HEK293 (cell line): ENCODE measurements at regions not wholly inside any gene's neighbourhood (a gene's known extent, or its start where the extent isn't known, plus 50 kb on each side); places are given as distances from the start of the nearest gene placed in this dataset.

Experiments
- CTCF ChIA-PET: fragments of 350-600 bp; formaldehyde crosslinking; extraction: SDS; loops from one replicate; lab custom pipeline; 2021; ENCODE audit warnings: antibody characterized with exemption; lab: Yijun Ruan, JAX
- POLR2A ChIA-PET: fragments of 300-600 bp; formaldehyde crosslinking; extraction: SDS; loops from one replicate; lab custom pipeline; 2020; ENCODE audit warnings: antibody characterized with exemption, inconsistent platforms; lab: Yijun Ruan, JAX
- H3K27ac ChIP-seq: fragments of 200-500 bp; sonication (Bioruptor generic); 2 replicates; pipeline ENCODE4 v1.5.1; 2014; ENCODE audit warnings: low read depth, low read length, control low read depth, inconsistent platforms; ENCODE audit errors: extremely low read depth
- H3K36me3 ChIP-seq, 2 experiments: fragments of 200-500 bp in 1 of 2; sonication (Bioruptor generic) in 1 of 2; 1 replicate in 1 of 2; 2 replicates in 1 of 2; pipeline ENCODE4 v1.5.1; 2014 to 2017; ENCODE audit warnings: inconsistent platforms in 2 of 2, low read length in 2 of 2; ENCODE audit not compliant: control insufficient read depth in 2 of 2, insufficient read depth in 1 of 2
- H3K4me1 ChIP-seq: fragments of 200-500 bp; sonication (Bioruptor generic); 2 replicates; pipeline ENCODE4 v1.5.1; 2014; ENCODE audit warnings: mild to moderate bottlenecking, low read length, inconsistent platforms; ENCODE audit not compliant: control insufficient read depth, insufficient read depth
- H3K4me3 ChIP-seq: 2 replicates; pipeline ENCODE4 v1.5.1; 2011; ENCODE audit warnings: low read depth, mild to moderate bottlenecking, control low read depth, low read length, moderate library complexity
- H3K9me3 ChIP-seq: fragments of 200-500 bp; sonication (Bioruptor generic); 2 replicates; pipeline ENCODE4 v1.5.1; 2014; ENCODE audit warnings: low read depth, low read length, inconsistent platforms; ENCODE audit not compliant: control insufficient read depth, insufficient read depth
- BCL11A ChIP-seq: fragments of 450-650 bp; formaldehyde crosslinking; IDR thresholded peaks from 2 replicates; pipeline ENCODE4 v1.5.1; 2016; ENCODE audit warnings: low read depth, missing biosample characterization, missing genetic modification characterization
- GFI1B ChIP-seq: fragments of 450-650 bp; formaldehyde crosslinking; IDR thresholded peaks from 2 replicates; pipeline ENCODE4 v1.5.1; 2016; ENCODE audit warnings: missing biosample characterization, missing genetic modification characterization
- KLF9 ChIP-seq: fragments of 450-650 bp; formaldehyde crosslinking; IDR thresholded peaks from 2 replicates; pipeline ENCODE4 v1.5.1; 2016; ENCODE audit warnings: missing biosample characterization, missing genetic modification characterization, low read depth
- REPIN1 ChIP-seq: fragments of 450-650 bp; formaldehyde crosslinking; IDR thresholded peaks from 2 replicates; pipeline ENCODE4 v1.5.1; 2017; ENCODE audit warnings: missing biosample characterization, missing genetic modification characterization, low read depth
- ZFP69B ChIP-seq: fragments of 450-650 bp; formaldehyde crosslinking; IDR thresholded peaks from 2 replicates; pipeline ENCODE4 v1.5.1; 2016; ENCODE audit warnings: missing biosample characterization, missing genetic modification characterization
- ZNF16 ChIP-seq: fragments of 450-650 bp; formaldehyde crosslinking; IDR thresholded peaks from 2 replicates; pipeline ENCODE4 v1.5.1; 2016; ENCODE audit warnings: low read depth, missing biosample characterization, missing genetic modification characterization
- ZNF174 ChIP-seq: fragments of 450-650 bp; formaldehyde crosslinking; IDR thresholded peaks from 2 replicates; pipeline ENCODE4 v1.5.0; 2017; ENCODE audit warnings: missing biosample characterization, mild to moderate bottlenecking, missing genetic modification characterization
- ZNF211 ChIP-seq: fragments of 450-650 bp; formaldehyde crosslinking; IDR thresholded peaks from 2 replicates; pipeline ENCODE4 v1.5.1; 2016; ENCODE audit warnings: low read depth, missing biosample characterization, missing genetic modification characterization
- ZNF221 ChIP-seq: fragments of 450-650 bp; formaldehyde crosslinking; IDR thresholded peaks from 2 replicates; pipeline ENCODE4 v1.5.1; 2017; ENCODE audit warnings: missing biosample characterization, missing genetic modification characterization, borderline replicate concordance
- ZNF423 ChIP-seq: fragments of 450-650 bp; formaldehyde crosslinking; IDR thresholded peaks from 2 replicates; pipeline ENCODE4 v1.5.1; 2016; ENCODE audit warnings: missing biosample characterization, missing genetic modification characterization
- ZNF501 ChIP-seq: fragments of 450-650 bp; formaldehyde crosslinking; IDR thresholded peaks from 2 replicates; pipeline ENCODE4 v1.5.1; 2016; ENCODE audit warnings: missing biosample characterization, missing genetic modification characterization
- ZNF510 ChIP-seq: fragments of 450-650 bp; formaldehyde crosslinking; IDR thresholded peaks from 2 replicates; pipeline ENCODE4 v1.5.1; 2018; ENCODE audit warnings: mild to moderate bottlenecking, missing genetic modification characterization, missing biosample characterization; ENCODE audit not compliant: insufficient replicate concordance
- ZNF658 ChIP-seq: fragments of 450-650 bp; formaldehyde crosslinking; IDR thresholded peaks from 2 replicates; pipeline ENCODE4; 2016; ENCODE audit warnings: missing biosample characterization, missing genetic modification characterization
- ZNF701 ChIP-seq: fragments of 450-650 bp; formaldehyde crosslinking; IDR thresholded peaks from 2 replicates; pipeline ENCODE4 v1.5.1; 2016; ENCODE audit warnings: missing biosample characterization, missing genetic modification characterization
- ZNF747 ChIP-seq: fragments of 450-650 bp; formaldehyde crosslinking; IDR thresholded peaks from 2 replicates; pipeline ENCODE4 v1.5.1; 2016; ENCODE audit warnings: missing biosample characterization, missing genetic modification characterization
- ZNF785 ChIP-seq: fragments of 450-650 bp; formaldehyde crosslinking; IDR thresholded peaks from 2 replicates; pipeline ENCODE4 v1.5.1; 2016; ENCODE audit warnings: missing biosample characterization, missing genetic modification characterization
- ZNF792 ChIP-seq: fragments of 450-650 bp; formaldehyde crosslinking; IDR thresholded peaks from 2 replicates; pipeline ENCODE4 v1.5.1; 2016; ENCODE audit warnings: missing biosample characterization, missing genetic modification characterization
- TF ChIP-seq, protein P1 (sequence below): fragments of 450-650 bp; formaldehyde crosslinking; conservative IDR thresholded peaks from 2 replicates; pipeline ENCODE4 v1.5.1; 2016; ENCODE audit warnings: low read depth, missing biosample characterization, missing genetic modification characterization
- TF ChIP-seq, protein P2 (sequence below): fragments of 450-650 bp; formaldehyde crosslinking; IDR thresholded peaks from 2 replicates; pipeline ENCODE4 v1.5.1; 2016; ENCODE audit warnings: missing biosample characterization, missing genetic modification characterization, low read depth
- TF ChIP-seq, protein P3 (sequence below): fragments of 450-650 bp; formaldehyde crosslinking; IDR thresholded peaks from 2 replicates; pipeline ENCODE4 v1.5.1; 2016; ENCODE audit warnings: missing biosample characterization, missing genetic modification characterization

DNA sequence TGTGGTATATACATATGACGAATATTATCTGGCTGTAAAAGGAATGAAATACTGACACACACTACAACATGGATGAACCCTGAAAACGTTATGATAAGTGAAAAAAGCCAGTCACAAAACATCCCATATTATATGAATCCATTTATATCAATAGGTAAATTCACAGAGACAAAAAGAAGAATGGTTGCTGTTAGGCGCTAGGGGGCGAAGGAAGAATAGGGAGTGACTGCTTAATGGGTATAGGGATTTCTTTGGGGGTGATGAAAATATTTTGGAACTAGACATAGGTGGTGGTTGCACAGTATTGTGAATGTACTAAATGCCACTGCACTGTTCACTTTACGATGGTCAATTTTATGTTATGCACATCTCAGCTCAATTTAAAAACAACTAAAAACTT lies 96.4 kb upstream of the EGFL6 start (continued):
- TF ChIP-seq, protein P1, sequence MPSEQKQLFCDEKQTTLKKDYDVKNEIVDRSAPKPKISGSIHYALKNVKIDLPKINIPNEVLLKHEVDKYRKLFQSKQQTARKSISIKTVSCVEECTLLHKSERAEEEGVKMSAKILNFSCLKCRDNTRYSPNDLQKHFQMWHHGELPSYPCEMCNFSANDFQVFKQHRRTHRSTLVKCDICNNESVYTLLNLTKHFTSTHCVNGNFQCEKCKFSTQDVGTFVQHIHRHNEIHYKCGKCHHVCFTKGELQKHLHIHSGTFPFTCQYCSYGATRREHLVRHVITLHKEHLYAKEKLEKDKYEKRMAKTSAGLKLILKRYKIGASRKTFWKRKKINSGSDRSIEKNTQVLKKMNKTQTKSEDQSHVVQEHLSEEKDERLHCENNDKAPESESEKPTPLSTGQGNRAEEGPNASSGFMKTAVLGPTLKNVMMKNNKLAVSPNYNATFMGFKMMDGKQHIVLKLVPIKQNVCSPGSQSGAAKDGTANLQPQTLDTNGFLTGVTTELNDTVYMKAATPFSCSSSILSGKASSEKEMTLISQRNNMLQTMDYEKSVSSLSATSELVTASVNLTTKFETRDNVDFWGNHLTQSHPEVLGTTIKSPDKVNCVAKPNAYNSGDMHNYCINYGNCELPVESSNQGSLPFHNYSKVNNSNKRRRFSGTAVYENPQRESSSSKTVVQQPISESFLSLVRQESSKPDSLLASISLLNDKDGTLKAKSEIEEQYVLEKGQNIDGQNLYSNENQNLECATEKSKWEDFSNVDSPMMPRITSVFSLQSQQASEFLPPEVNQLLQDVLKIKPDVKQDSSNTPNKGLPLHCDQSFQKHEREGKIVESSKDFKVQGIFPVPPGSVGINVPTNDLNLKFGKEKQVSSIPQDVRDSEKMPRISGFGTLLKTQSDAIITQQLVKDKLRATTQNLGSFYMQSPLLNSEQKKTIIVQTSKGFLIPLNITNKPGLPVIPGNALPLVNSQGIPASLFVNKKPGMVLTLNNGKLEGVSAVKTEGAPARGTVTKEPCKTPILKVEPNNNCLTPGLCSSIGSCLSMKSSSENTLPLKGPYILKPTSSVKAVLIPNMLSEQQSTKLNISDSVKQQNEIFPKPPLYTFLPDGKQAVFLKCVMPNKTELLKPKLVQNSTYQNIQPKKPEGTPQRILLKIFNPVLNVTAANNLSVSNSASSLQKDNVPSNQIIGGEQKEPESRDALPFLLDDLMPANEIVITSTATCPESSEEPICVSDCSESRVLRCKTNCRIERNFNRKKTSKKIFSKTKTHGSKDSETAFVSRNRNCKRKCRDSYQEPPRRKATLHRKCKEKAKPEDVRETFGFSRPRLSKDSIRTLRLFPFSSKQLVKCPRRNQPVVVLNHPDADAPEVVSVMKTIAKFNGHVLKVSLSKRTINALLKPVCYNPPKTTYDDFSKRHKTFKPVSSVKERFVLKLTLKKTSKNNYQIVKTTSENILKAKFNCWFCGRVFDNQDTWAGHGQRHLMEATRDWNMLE (tag by site-specific recombination), result no peak
- TF ChIP-seq ZNF423 (no peak), REPIN1 (tag by site-specific recombination) (no peak), ZNF211 (no peak), ZNF510 (tag by site-specific recombination) (no peak), ZNF785 (tag by site-specific recombination) (no peak)

DNA sequence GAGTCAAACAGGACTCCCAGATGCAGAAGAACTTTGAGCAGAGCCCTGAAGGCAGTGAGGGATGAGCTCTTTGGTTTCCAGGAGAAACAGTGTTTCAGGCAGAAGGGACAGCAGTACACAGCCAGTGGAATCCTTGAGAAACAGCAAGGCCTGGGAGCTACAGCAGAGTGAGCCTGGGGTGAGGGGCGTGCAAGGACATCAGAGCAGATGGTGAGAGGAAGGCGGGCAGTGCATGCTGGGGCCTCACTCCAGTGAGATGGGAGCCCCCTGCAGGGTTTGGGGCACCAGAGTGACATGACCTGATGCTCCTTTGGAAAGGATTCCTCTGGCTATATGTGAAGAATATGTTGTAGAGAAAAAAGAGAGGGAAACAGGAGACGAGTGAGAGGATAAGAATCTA lies 98.1 kb upstream of the EGFL6 start:
- no peaks in the 10 kb centered on the region for H3K9me3 ChIP-seq
- no peak overlapping the region for H3K4me3 ChIP-seq
- no peaks in the 10 kb centered on the region for H3K4me1 ChIP-seq
- H3K27ac ChIP-seq, result no peak overlapping the region
- TF ChIP-seq ZNF16 (tag by site-specific recombination) (no peak), ZNF658 (tag by site-specific recombination) (no peak)
- CTCF ChIA-PET, result interaction anchor here (0.5 to 1.5 kb wide), 4 partner anchors 9 to 30 kb away, joined by 3 to 5 read pairs (median 4); no protein-coding TSS in a partner anchor
- no peaks in the 10 kb centered on the region for H3K36me3 ChIP-seq
- POLR2A ChIA-PET, result no interaction called here

DNA sequence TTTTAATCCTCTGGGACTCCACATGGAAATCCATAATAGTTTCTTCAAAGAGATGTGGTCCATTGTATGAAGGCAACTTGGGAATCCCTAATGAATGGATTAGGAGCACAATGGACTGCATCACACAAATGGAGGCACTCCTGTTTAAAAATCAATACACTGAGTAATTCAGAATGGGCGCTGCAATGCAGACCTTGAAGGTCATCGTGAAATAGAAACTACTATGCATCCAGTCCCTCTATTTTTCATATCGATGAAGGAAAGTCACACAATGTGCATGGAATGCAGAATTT lies 98.8 kb upstream of the EGFL6 start:
- POLR2A ChIA-PET, result interaction anchor here (0.7 kb wide), 1 partner anchor 234 kb away, joined by 3 read pairs; no protein-coding TSS in a partner anchor
- H3K9me3 ChIP-seq, result no peaks in the 10 kb centered on the region
- CTCF ChIA-PET, result interaction anchor here (1.5 kb wide), 1 partner anchor 9 kb away, joined by 5 read pairs; no protein-coding TSS in a partner anchor
- no peak overlapping the region for H3K27ac ChIP-seq
- no peak overlapping the region for H3K4me3 ChIP-seq
- no peaks in the 10 kb centered on the region for H3K36me3 ChIP-seq
- H3K4me1 ChIP-seq, result no peaks in the 10 kb centered on the region
- TF ChIP-seq, protein P2, sequence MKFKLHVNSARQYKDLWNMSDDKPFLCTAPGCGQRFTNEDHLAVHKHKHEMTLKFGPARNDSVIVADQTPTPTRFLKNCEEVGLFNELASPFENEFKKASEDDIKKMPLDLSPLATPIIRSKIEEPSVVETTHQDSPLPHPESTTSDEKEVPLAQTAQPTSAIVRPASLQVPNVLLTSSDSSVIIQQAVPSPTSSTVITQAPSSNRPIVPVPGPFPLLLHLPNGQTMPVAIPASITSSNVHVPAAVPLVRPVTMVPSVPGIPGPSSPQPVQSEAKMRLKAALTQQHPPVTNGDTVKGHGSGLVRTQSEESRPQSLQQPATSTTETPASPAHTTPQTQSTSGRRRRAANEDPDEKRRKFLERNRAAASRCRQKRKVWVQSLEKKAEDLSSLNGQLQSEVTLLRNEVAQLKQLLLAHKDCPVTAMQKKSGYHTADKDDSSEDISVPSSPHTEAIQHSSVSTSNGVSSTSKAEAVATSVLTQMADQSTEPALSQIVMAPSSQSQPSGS (tag by site-specific recombination), result no peak
- TF ChIP-seq BCL11A (tag by site-specific recombination) (no peak), GFI1B (tag by site-specific recombination) (no peak), ZNF792 (tag by site-specific recombination) (no peak), ZFP69B (tag by site-specific recombination) (no peak), ZNF501 (no peak), KLF9 (tag by site-specific recombination) (no peak), ZNF747 (tag by site-specific recombination) (no peak), ZNF221 (tag by site-specific recombination) (no peak), ZNF174 (tag by site-specific recombination) (no peak), ZNF701 (tag by site-specific recombination) (no peak)
- TF ChIP-seq, protein P3, sequence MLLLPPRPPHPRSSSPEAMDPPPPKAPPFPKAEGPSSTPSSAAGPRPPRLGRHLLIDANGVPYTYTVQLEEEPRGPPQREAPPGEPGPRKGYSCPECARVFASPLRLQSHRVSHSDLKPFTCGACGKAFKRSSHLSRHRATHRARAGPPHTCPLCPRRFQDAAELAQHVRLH (tag by site-specific recombination), result no peak
